Inferior parietal cortex (tissue), 1 donor: ENCODE measurements at regions not wholly inside any gene's neighbourhood (a gene's known extent, or its start where the extent isn't known, plus 50 kb on each side); places are given as distances from the start of the nearest gene placed in this dataset.
"Not testable (repeated sequence)": the region's sequence is repeated elsewhere in the genome, so short reads cannot be mapped to it uniquely, and the experiment has no call there.

ENCODE experiments used
- DNase-seq: peaks from one replicate; pipeline ENCODE4 v3.0.0-alpha.2; 2016; ENCODE audit errors: extremely low spot score

- peak; percentile 36 for DNase-seq
These were observed 1160.8 kb upstream of the LRRTM3 start for GRCh38 chr10:65765006-65765541.

GRCh38 chr10:65769828-65770227 lies 1156.0 kb upstream of the LRRTM3 start:
- DNase-seq = no peak

GRCh38 chr10:65778753-65779152 lies 1147.1 kb upstream of the LRRTM3 start:
- DNase-seq = no peak

GRCh38 chr10:65779985-65780384 lies 1145.9 kb upstream of the LRRTM3 start:
- no peak for DNase-seq

- DNase-seq = no peak
These were observed 1139.6 kb upstream of the LRRTM3 start for GRCh38 chr10:65786279-65786678.

GRCh38 chr10:65787571-65787970 lies 1138.3 kb upstream of the LRRTM3 start:
- no peak for DNase-seq

- no peak for DNase-seq
These were observed 1137.6 kb upstream of the LRRTM3 start for GRCh38 chr10:65788271-65788670.

- no peak for DNase-seq
These were observed 1133.9 kb upstream of the LRRTM3 start for GRCh38 chr10:65791979-65792378.

GRCh38 chr10:65793738-65794425 lies 1132.0 kb upstream of the LRRTM3 start:
- DNase-seq = no peak

GRCh38 chr10:65794861-65795260 lies 1131.0 kb upstream of the LRRTM3 start:
- DNase-seq = not testable (repeated sequence)

- DNase-seq = no peak
These were observed 1129.4 kb upstream of the LRRTM3 start for GRCh38 chr10:65796472-65796871.

- no peak for DNase-seq
These were observed 1127.7 kb upstream of the LRRTM3 start for GRCh38 chr10:65798133-65798532.

- DNase-seq = no peak
These were observed 1123.4 kb upstream of the LRRTM3 start for GRCh38 chr10:65802391-65802790.

- DNase-seq = peak; percentile 32
These were observed 1120.3 kb upstream of the LRRTM3 start for GRCh38 chr10:65805511-65805910.

- DNase-seq = no peak
These were observed 1119.8 kb upstream of the LRRTM3 start for GRCh38 chr10:65805993-65806392.

GRCh38 chr10:65808687-65809333 lies 1117.0 kb upstream of the LRRTM3 start:
- no peak for DNase-seq

GRCh38 chr10:65811931-65812525 lies 1113.8 kb upstream of the LRRTM3 start:
- DNase-seq = no peak

GRCh38 chr10:65816536-65816935 lies 1109.3 kb upstream of the LRRTM3 start:
- DNase-seq = no peak

GRCh38 chr10:65818990-65819389 lies 1106.8 kb upstream of the LRRTM3 start:
- DNase-seq = no peak

- DNase-seq = no peak
These were observed 1098.5 kb upstream of the LRRTM3 start for GRCh38 chr10:65827359-65827758.

GRCh38 chr10:65838811-65839210 lies 1087.0 kb upstream of the LRRTM3 start:
- no peak for DNase-seq

- DNase-seq = no peak
These were observed 1082.6 kb upstream of the LRRTM3 start for GRCh38 chr10:65843203-65843602.

- DNase-seq = no peak
These were observed 1079.9 kb upstream of the LRRTM3 start for GRCh38 chr10:65845916-65846315.
